IPS DF 4.7 (cell line): ENCODE measurements at regions not wholly inside any gene's neighbourhood (a gene's known extent, or its start where the extent isn't known, plus 50 kb on each side); places are given as distances from the start of the nearest gene placed in this dataset.
"Not testable (repeated sequence)": the region's sequence is repeated elsewhere in the genome, so short reads cannot be mapped to it uniquely, and the experiment has no call there.

Experiments
- DNase-seq: peaks from one replicate; pipeline ENCODE4 v3.0.0-alpha.2; 2013; ENCODE audit warnings: low spot score; ENCODE audit errors: extremely low read depth

DNA sequence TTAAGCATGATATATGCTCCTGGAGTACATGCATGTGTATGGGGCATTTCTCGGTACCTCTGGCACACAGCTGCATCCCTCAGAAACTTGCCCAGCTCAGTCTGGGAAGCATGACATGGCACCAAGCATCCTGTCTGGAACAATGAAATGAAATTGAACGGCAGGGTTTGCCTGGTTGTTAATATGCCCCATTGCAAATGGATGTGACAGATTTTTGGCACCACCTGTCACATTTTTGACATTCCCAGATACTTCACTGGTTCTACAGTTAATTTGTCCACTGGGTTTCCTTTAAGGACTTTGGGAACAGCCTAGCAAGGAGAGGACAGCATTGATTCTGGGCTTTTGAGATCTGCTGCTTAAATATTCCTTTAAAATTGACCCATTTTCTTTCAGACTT lies 305.8 kb downstream of the TSN start:
- DNase-seq, result no peak

DNA sequence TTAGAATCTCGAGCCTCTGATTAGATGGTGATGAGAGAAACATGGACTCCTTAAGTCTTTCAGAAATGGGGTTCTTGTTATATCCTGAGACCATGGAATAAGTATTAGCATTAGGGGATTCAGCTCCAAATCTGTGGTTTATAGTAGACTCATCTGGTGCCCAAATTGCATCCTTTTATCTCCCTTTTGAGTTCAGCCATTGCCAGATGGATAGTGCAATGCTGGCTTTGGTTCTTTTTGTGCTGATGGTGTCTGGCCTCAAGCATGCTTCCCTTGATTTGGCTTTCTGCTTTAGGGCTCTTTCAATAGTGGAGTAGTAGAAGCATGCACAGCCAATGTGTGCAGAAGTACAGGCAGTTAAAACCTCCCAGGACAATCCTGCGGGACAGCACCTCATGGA lies 306.4 kb downstream of the TSN start:
- no peak for DNase-seq

DNA sequence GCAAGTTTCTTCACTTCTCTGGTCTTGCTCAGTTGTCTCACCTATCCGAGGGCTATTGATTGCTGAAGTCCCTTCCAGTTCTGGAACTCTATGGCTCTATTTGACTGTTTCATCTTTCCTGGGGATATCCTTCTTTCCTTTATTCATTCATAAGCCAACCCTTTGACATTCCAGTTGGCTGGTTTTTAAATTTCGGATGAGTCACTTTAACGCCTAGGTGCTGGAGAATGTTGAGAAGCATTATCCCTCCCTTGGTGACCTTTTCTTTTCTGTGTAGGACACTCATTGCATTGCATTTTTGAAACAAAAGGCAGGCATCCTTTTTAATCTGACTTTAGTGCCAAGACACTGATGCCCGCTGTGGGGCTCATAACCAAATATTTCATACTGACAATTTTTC lies 307.1 kb downstream of the TSN start:
- no peak for DNase-seq

GRCh38 chr2:122063716-122064115 lies 308.3 kb downstream of the TSN start:
- no peak for DNase-seq

DNA sequence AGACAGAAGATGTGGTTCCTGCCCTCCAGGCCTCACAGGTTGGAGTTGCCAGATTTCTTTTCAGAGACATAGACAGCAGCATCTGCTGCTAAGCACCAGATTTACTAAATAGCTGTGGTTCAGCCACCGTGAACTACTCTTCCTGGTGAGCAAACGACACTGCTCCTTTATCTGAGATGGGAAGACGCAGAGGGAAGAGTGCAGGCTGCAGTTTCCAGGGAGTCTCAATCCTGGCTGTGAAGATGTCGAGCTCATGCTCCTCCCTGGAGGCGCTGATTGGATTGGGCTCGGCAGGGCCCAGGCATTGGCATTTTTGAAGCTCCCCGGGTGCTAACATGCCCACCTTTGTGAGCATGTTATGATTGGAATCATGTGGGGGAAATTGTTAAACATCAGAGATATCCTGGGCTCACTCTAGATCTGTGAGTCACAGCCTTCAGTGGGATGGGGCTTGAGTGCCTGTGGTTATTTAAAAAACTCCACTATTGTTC lies 314.8 kb downstream of the TSN start:
- no peak for DNase-seq

- DNase-seq, result no peak
Measured at GRCh38 chr2:122072666-122073065, 317.2 kb downstream of the TSN start.

- DNase-seq, result no peak
Measured at GRCh38 chr2:122074201-122074600, 318.8 kb downstream of the TSN start.

- no peak for DNase-seq
Measured at GRCh38 chr2:122075381-122075780, 319.9 kb downstream of the TSN start.

GRCh38 chr2:122077114-122077513 lies 321.7 kb downstream of the TSN start:
- no peak for DNase-seq

- no peak for DNase-seq
Measured at GRCh38 chr2:122077771-122078170, 322.3 kb downstream of the TSN start.

DNA sequence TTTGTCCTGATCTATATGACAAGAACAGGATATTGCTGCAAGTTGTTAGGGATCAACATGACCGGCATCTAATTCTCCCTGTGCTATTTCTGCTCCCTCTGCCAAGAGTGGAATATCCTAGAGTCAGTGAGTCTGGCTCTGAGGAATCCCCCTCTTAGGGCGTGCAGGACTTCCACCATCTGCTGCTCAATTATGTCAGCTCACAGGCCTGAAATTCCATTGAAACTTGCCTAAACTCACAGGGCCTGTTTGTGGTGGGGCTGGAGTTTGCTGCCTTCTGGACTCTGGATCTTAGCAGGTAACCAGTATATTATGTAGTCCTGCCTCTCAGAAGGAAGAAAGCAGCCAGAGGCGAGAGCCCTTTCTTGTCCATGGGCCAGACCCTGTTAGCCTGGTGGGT lies 323.0 kb downstream of the TSN start:
- DNase-seq, result no peak

- no peak for DNase-seq
Measured at GRCh38 chr2:122079844-122080243, 324.4 kb downstream of the TSN start.

- DNase-seq, result no peak
Measured at GRCh38 chr2:122080316-122080715, 324.9 kb downstream of the TSN start.

DNA sequence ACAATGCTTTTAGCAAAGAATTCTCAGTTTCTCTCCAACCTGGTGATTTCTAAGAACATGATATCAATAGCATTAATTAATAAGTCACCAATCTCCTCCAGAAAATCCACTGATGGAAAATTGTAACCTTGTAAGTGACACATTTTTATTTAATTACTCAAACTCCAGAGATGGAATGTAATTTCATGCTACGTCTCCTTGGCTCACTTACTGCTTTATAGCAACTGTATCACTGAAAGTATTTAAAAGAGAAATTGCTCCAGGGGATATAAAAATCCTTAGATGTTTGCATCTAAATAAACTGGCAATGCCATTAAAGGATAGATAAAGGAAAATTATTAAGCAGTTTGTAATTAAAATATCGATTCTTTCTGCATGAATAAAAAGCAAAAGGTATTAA lies 325.4 kb downstream of the TSN start:
- no peak for DNase-seq

GRCh38 chr2:122081751-122082150 lies 326.3 kb downstream of the TSN start:
- no peak for DNase-seq

GRCh38 chr2:122083256-122084048 lies 328.0 kb downstream of the TSN start:
- DNase-seq, result no peak

DNA sequence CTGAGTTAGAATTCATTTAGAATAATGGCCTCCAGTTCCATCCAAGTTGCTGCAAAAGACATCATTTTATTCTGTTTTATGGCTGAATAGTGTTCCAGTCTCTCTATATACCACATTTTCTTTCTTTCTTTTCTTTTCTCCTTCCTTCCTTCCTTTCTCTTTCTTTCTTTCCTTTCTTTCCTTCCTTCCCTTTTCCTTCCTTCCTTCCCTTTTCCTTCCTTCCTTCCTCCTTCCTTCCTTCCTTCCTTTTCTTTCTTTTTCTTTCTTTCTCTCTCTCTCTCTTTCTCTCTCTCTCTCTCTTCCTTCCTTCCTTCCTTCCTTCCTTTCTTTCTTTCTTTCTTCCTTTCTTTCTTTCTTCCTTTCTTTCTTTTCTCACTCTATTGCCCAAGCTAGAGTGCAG lies 330.2 kb downstream of the TSN start:
- DNase-seq, result not testable (repeated sequence)

DNA sequence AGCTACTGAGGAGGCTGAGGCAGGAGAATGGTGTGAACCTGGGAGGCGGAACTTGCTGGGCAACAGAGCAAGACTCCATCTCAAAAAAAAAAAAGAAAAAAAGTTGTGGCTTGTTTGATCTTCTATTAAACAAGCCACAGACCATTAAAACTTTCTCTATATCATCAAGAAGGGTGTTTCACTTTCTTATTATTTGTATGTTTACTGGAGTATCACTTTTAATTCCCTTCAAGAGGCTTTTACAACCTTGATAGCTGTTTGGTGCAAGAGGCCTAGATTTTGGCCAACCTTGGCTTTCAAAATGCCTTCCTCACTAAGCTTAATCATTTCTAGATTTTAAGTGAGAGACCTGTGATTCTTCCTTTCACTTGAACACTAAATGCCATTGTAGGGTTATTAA lies 339.1 kb downstream of the TSN start:
- DNase-seq, result no peak

DNA sequence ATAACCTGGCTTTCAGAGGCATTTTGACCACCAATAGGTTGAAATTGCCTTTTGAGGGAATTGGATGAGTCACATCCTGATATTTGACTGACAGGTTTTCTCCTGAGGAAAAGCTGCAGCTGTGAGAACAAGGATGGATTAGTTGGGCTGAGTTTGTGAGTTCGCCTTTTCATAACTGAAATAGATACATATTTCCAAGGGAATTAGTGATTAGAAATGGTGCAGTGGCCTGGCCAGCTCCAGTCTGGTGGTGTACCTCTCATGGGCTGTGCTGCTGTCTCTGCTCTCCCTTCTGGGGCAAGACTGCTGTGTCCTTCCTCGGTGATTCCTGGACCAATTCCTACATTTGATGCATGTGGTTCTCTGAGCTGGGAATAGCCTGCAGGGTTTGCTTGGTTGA lies 341.3 kb downstream of the TSN start:
- no peak for DNase-seq

- DNase-seq, result no peak
Measured at GRCh38 chr2:122098306-122098705, 342.9 kb downstream of the TSN start.

GRCh38 chr2:122100346-122100745 lies 344.9 kb downstream of the TSN start:
- peak; percentile 33 for DNase-seq

- no peak for DNase-seq
Measured at GRCh38 chr2:122100756-122101155, 345.3 kb downstream of the TSN start.

- no peak for DNase-seq
Measured at GRCh38 chr2:122101319-122101718, 345.9 kb downstream of the TSN start.
